ENCODE measurements at regions not wholly inside any gene's neighbourhood (a gene's known extent, or its start where the extent isn't known, plus 50 kb on each side); places are given as distances from the start of the nearest gene placed in this dataset.

GRCh38 chr20:52708137-52708536 lies 264.0 kb upstream of the TSHZ2 start:
- Histone ChIP-seq H3K27me3 (replicated peaks in 1 of 2; ENCODE audit: control insufficient read depth in 2 of 2, insufficient read depth in 2 of 2, low read length in 1 of 2) (no peaks in the 10 kb centered on the region), H3K9ac (ENCODE audit: control insufficient read depth, insufficient read depth, low read length) (no peak overlapping the region), H3K4me1 (ENCODE audit: control insufficient read depth, insufficient read depth, low read length) (no peaks in the 10 kb centered on the region), H3K36me3 (ENCODE audit: control insufficient read depth in 2 of 2, insufficient read depth in 2 of 2, low read length in 1 of 2) (no peaks in the 10 kb centered on the region), H3K9me3 (replicated peaks; ENCODE audit: control insufficient read depth, insufficient read depth, low read length) (no peaks in the 10 kb centered on the region), H3K4me2 (ENCODE audit: control insufficient read depth, insufficient read depth) (no peak overlapping the region), H3K4me3 (no peak overlapping the region), H3K27ac (ENCODE audit: control insufficient read depth, insufficient read depth) (no peak overlapping the region), H2AFZ (ENCODE audit: control insufficient read depth, low read depth, low read length) (no peak overlapping the region), H4K20me1 (ENCODE audit: control insufficient read depth, insufficient read depth) (no peaks in the 10 kb centered on the region), H3K79me2 (ENCODE audit: control insufficient read depth, insufficient read depth, low read length) (no peaks in the 10 kb centered on the region)
- intact Hi-C loops (cut with micrococcal nuclease; ENCODE audit: unreplicated experiment) (no loop called here), in situ Hi-C loops (cut with MboI) (no loop called here)
- ChIA-PET RAD21 (ENCODE audit: unreplicated experiment) (no interaction called here), CTCF (no interaction called here), SMC1A (ENCODE audit: uncharacterized antibody, unreplicated experiment) (no interaction called here), POLR2A (no interaction called here)
- no TSS peak for BruUV-seq (replicated peaks)
- FAIRE-seq (no peak), ATAC-seq (no peak), DNase-seq (ENCODE audit: low read depth, low spot score) (no peak)
- TF ChIP-seq MLLT1 (IDR thresholded peaks at IDR 0.05) (no peak), EED (IDR thresholded peaks at IDR 0.05; ENCODE audit: low read depth) (no peak), NFIC (IDR thresholded peaks at IDR 0.05; ENCODE audit: low read depth, low read length) (no peak), ZBTB40 (IDR thresholded peaks at IDR 0.05; ENCODE audit: borderline replicate concordance) (peak; percentile 55; the same call in 1 of the 2 replicates), MTA3 (IDR thresholded peaks at IDR 0.05; ENCODE audit: borderline replicate concordance, low read length) (no peak), ETV6 (conservative IDR thresholded peaks at IDR 0.05 in 1 of 2, IDR thresholded peaks at IDR 0.05 in 1 of 2; ENCODE audit: borderline replicate concordance in 1 of 2, low read depth in 1 of 2) (no peak)
- TF ChIP-seq, protein P1, sequence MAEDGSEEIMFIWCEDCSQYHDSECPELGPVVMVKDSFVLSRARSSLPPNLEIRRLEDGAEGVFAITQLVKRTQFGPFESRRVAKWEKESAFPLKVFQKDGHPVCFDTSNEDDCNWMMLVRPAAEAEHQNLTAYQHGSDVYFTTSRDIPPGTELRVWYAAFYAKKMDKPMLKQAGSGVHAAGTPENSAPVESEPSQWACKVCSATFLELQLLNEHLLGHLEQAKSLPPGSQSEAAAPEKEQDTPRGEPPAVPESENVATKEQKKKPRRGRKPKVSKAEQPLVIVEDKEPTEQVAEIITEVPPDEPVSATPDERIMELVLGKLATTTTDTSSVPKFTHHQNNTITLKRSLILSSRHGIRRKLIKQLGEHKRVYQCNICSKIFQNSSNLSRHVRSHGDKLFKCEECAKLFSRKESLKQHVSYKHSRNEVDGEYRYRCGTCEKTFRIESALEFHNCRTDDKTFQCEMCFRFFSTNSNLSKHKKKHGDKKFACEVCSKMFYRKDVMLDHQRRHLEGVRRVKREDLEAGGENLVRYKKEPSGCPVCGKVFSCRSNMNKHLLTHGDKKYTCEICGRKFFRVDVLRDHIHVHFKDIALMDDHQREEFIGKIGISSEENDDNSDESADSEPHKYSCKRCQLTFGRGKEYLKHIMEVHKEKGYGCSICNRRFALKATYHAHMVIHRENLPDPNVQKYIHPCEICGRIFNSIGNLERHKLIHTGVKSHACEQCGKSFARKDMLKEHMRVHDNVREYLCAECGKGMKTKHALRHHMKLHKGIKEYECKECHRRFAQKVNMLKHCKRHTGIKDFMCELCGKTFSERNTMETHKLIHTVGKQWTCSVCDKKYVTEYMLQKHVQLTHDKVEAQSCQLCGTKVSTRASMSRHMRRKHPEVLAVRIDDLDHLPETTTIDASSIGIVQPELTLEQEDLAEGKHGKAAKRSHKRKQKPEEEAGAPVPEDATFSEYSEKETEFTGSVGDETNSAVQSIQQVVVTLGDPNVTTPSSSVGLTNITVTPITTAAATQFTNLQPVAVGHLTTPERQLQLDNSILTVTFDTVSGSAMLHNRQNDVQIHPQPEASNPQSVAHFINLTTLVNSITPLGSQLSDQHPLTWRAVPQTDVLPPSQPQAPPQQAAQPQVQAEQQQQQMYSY (CRISPR knock-in tag; IDR thresholded peaks at IDR 0.05), result no peak
- 0% methylated on average over 1 of the region's 1 CpG for WGBS (ENCODE audit: insufficient coverage, insufficient replicate concordance, low lambda C conversion rate, missing lambda C conversion rate)

Data from GM12878 (cell line).